ENCODE measurements at regions not wholly inside any gene's neighbourhood (a gene's known extent, or its start where the extent isn't known, plus 50 kb on each side); places are given as distances from the start of the nearest gene placed in this dataset.
A peak's percentile ranks its signal among the peaks of the same experiment; 100 is the strongest.

GRCh38 chr4:36467670-36468069 lies 186.3 kb downstream of the DTHD1 start:
- no peak for DNase-seq
- no peaks in the 10 kb centered on the region for H3K4me1 ChIP-seq
- ATAC-seq: no peak
- intact Hi-C loops (cut with DNase I): no loop called here
- H3K27me3 ChIP-seq: no peaks in the 10 kb centered on the region
- H3K9me3 ChIP-seq: no peaks in the 10 kb centered on the region
- H3K4me3 ChIP-seq: no peak overlapping the region
- no peak overlapping the region for H3K27ac ChIP-seq
- H3K36me3 ChIP-seq: no peaks in the 10 kb centered on the region
- no peak for TF ChIP-seq CTCF (IDR thresholded peaks at IDR 0.05)

GRCh38 chr4:36471903-36472302 lies 190.5 kb downstream of the DTHD1 start:
- Histone ChIP-seq H3K4me3 (no peak overlapping the region), H3K27me3 (no peaks in the 10 kb centered on the region), H3K27ac (no peak overlapping the region), H3K36me3 (no peaks in the 10 kb centered on the region), H3K9me3 (no peaks in the 10 kb centered on the region), H3K4me1 (no peaks in the 10 kb centered on the region)
- no peak for TF ChIP-seq CTCF (IDR thresholded peaks at IDR 0.05)
- intact Hi-C loops (cut with DNase I): no loop called here
- ATAC-seq (no peak), DNase-seq (no peak)

- H3K36me3 ChIP-seq: no peaks in the 10 kb centered on the region
- H3K4me1 ChIP-seq: no peaks in the 10 kb centered on the region
- no peaks in the 10 kb centered on the region for H3K9me3 ChIP-seq
- intact Hi-C loops (cut with DNase I): no loop called here
- DNase-seq: no peak
- ATAC-seq: no peak
- H3K27me3 ChIP-seq: no peaks in the 10 kb centered on the region
- H3K27ac ChIP-seq: no peak overlapping the region
- H3K4me3 ChIP-seq: no peak overlapping the region
- TF ChIP-seq CTCF (IDR thresholded peaks at IDR 0.05): no peak
These were observed 194.7 kb downstream of the DTHD1 start for GRCh38 chr4:36476135-36476534.

- DNase-seq (peak in 1 of 4 donors; percentile 1), ATAC-seq (no peak)
- H3K4me1 ChIP-seq: no peaks in the 10 kb centered on the region
- H3K4me3 ChIP-seq: no peak overlapping the region
- H3K9me3 ChIP-seq: no peaks in the 10 kb centered on the region
- intact Hi-C loops (cut with DNase I): no loop called here
- H3K27ac ChIP-seq: no peak overlapping the region
- H3K27me3 ChIP-seq: no peaks in the 10 kb centered on the region
- no peaks in the 10 kb centered on the region for H3K36me3 ChIP-seq
- no peak for TF ChIP-seq CTCF (IDR thresholded peaks at IDR 0.05)
These were observed 196.4 kb downstream of the DTHD1 start for GRCh38 chr4:36477861-36478260.

- Histone ChIP-seq H3K9me3 (no peaks in the 10 kb centered on the region), H3K4me3 (no peak overlapping the region), H3K4me1 (no peaks in the 10 kb centered on the region), H3K27ac (no peak overlapping the region), H3K27me3 (no peaks in the 10 kb centered on the region), H3K36me3 (no peaks in the 10 kb centered on the region)
- DNase-seq (no peak), ATAC-seq (no peak)
- no peak for TF ChIP-seq CTCF (IDR thresholded peaks at IDR 0.05)
- intact Hi-C loops (cut with DNase I): no loop called here
These were observed 204.5 kb downstream of the DTHD1 start for GRCh38 chr4:36485885-36486284.

Measured in left lung (tissue), 4 donors.